ENCODE measurements at regions not wholly inside any gene's neighbourhood (a gene's known extent, or its start where the extent isn't known, plus 50 kb on each side); places are given as distances from the start of the nearest gene placed in this dataset.

- Histone ChIP-seq H3K27ac (no peak overlapping the region), H3K4me3 (no peak overlapping the region), H3K4me1 (no peaks in the 10 kb centered on the region), H3K9me3 (no peaks in the 10 kb centered on the region), H3K36me3 (no peaks in the 10 kb centered on the region), H3K27me3 (ENCODE audit: low read depth) (no peaks in the 10 kb centered on the region)
- TF ChIP-seq, protein P1, sequence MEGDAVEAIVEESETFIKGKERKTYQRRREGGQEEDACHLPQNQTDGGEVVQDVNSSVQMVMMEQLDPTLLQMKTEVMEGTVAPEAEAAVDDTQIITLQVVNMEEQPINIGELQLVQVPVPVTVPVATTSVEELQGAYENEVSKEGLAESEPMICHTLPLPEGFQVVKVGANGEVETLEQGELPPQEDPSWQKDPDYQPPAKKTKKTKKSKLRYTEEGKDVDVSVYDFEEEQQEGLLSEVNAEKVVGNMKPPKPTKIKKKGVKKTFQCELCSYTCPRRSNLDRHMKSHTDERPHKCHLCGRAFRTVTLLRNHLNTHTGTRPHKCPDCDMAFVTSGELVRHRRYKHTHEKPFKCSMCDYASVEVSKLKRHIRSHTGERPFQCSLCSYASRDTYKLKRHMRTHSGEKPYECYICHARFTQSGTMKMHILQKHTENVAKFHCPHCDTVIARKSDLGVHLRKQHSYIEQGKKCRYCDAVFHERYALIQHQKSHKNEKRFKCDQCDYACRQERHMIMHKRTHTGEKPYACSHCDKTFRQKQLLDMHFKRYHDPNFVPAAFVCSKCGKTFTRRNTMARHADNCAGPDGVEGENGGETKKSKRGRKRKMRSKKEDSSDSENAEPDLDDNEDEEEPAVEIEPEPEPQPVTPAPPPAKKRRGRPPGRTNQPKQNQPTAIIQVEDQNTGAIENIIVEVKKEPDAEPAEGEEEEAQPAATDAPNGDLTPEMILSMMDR (IDR thresholded peaks at IDR 0.05) = no peak
- DNase-seq (no peak), ATAC-seq (no peak)
- intact Hi-C loops (cut with DNase I) = no loop called here
Observed at GRCh38 chr14:23866269-23866668, 87.3 kb upstream of the DHRS4 start.

DNA sequence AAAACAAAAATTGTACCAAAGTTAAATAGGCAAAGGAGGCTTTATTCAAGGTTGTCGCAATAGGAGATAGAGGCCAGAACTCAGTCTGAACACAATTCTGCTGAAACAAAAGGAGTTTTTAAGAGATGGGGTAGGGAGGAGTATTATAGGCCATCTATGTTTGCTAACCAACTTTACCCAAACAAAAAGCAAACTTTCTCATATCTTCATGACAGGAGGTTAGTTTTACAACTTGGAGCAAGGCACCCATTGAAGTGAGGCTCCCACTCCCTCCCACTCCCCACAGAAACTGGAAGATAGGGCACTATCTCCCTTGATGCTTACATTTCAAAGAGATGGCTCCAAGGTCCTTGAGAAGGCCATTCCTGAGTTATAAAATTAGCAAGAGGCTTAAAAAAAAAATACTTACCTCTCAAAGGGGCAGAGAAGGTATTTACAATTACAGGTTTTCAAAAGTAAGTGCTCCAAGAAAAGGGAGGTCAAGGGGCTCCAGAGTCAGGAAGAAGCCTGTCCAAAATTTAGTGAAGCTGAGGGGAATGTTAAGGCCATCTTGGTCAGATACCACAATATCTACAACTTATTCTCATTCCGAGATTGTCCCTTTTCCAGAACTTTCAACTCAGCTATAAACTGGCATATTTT, 84.4 kb upstream of the DHRS4 start:
- no peak for ATAC-seq
- no peak overlapping the region for H3K4me3 ChIP-seq
- TF ChIP-seq, protein P1 (IDR thresholded peaks at IDR 0.05) = no peak
- intact Hi-C loops (cut with DNase I) = no loop called here
- H3K4me1 ChIP-seq = no peaks in the 10 kb centered on the region
- H3K27me3 ChIP-seq (ENCODE audit: low read depth) = no peaks in the 10 kb centered on the region
- no peaks in the 10 kb centered on the region for H3K9me3 ChIP-seq
- DNase-seq = no peak
- H3K27ac ChIP-seq = no peak overlapping the region
- no peaks in the 10 kb centered on the region for H3K36me3 ChIP-seq

GRCh38 chr14:23876160-23876750, 77.3 kb upstream of the DHRS4 start:
- no peak for DNase-seq
- intact Hi-C loops (cut with DNase I) = no loop called here
- TF ChIP-seq, protein P1 (IDR thresholded peaks at IDR 0.05) = no peak
- Histone ChIP-seq H3K27me3 (ENCODE audit: low read depth) (no peaks in the 10 kb centered on the region), H3K4me3 (no peak overlapping the region), H3K36me3 (no peaks in the 10 kb centered on the region), H3K27ac (no peak overlapping the region), H3K4me1 (no peaks in the 10 kb centered on the region), H3K9me3 (no peaks in the 10 kb centered on the region)
- ATAC-seq = no peak

- Histone ChIP-seq H3K36me3 (no peaks in the 10 kb centered on the region), H3K27ac (no peak overlapping the region), H3K4me3 (no peak overlapping the region), H3K9me3 (no peaks in the 10 kb centered on the region), H3K4me1 (no peaks in the 10 kb centered on the region), H3K27me3 (ENCODE audit: low read depth) (no peaks in the 10 kb centered on the region)
- TF ChIP-seq, protein P1 (IDR thresholded peaks at IDR 0.05) = no peak
- intact Hi-C loops (cut with DNase I) = no loop called here
- DNase-seq (no peak), ATAC-seq (no peak)
Observed at GRCh38 chr14:23877111-23877510, 76.5 kb upstream of the DHRS4 start.

DNA sequence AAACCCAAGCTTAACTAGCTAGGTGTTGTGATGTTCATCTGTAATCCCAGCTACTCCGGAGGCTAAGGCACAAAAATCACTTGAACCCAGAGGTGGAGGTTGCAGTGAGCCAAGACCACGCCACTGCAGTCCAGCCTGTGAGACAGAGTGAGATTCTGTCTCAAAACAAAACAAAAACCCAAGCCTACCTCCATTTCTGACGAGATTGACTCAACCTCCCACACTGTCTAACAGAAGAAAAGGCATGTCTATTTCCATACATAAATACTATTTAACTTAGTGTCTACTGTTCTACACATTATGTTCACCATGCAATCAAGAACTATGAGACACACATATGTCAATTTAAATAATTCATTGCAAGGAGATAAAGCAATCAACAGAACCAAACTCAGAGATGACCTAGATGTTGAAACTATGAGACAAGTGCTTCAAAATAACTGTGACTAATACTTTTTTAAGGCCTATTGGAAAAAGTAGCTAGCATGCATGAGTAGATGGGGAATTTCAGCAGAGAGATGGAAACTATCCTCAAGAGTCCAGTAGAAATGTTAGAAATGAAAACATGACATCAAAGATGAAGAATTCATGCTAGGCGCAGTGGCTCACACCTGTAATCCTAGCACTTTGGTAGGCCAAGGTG, 75.9 kb upstream of the DHRS4 start:
- Histone ChIP-seq H3K4me1 (no peaks in the 10 kb centered on the region), H3K27me3 (ENCODE audit: low read depth) (no peaks in the 10 kb centered on the region), H3K36me3 (no peaks in the 10 kb centered on the region), H3K27ac (no peak overlapping the region), H3K9me3 (no peaks in the 10 kb centered on the region), H3K4me3 (no peak overlapping the region)
- TF ChIP-seq, protein P1 (IDR thresholded peaks at IDR 0.05) = no peak
- ATAC-seq (no peak), DNase-seq (no peak)
- intact Hi-C loops (cut with DNase I) = no loop called here

Data from lower lobe of right lung (tissue), 2 donors.